HG03064 (cell line): ENCODE measurements at regions not wholly inside any gene's neighbourhood (a gene's known extent, or its start where the extent isn't known, plus 50 kb on each side); places are given as distances from the start of the nearest gene placed in this dataset.
"Not testable (repeated sequence)": the region's sequence is repeated elsewhere in the genome, so short reads cannot be mapped to it uniquely, and the experiment has no call there.

Experiments
- ATAC-seq: cut with Tn5 transposase; IDR thresholded peaks from one replicate; pipeline ENCODE4 v1.9.1; 2021; ENCODE audit warnings: low read depth; ENCODE audit not compliant: unreplicated experiment

DNA sequence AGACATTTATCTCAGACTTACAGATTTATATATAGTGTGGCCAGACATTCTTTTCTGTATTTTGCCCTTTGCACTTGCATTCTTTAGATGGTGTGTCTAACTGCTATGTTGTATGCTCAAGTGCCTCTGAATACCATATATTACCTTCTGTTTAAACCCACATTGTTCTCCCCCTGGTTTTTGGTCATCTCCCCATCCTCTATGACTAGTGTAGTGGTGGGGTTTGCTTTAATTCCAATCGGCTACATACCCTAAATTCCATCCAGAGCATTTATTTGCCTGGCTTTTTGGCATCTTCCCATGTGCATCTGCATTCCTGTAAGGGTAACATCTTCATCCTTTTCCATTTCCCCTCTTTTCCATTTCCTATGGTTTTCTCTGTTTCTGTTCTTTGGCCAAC is 271.0 kb upstream of the SLC30A5 start:
- ATAC-seq: no peak

DNA sequence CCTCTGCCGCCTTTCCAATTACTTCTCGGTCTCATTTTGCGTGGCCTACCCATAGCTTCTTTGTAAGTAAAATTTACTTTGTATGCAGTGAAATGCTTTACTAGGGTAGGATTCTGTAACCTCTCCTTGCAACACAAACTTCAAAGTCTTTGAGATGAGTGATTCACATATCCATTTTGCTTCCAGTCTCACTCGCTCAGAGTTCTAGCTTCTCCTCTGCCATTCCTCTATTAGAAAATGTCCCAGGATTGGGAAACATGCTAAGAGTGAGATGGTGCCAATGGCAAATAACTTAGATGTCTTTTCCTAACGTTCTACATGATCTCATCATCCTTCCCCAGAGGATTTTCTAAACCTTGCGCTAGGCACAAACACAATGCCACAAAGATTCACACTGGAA is 270.5 kb upstream of the SLC30A5 start:
- no peak for ATAC-seq

DNA sequence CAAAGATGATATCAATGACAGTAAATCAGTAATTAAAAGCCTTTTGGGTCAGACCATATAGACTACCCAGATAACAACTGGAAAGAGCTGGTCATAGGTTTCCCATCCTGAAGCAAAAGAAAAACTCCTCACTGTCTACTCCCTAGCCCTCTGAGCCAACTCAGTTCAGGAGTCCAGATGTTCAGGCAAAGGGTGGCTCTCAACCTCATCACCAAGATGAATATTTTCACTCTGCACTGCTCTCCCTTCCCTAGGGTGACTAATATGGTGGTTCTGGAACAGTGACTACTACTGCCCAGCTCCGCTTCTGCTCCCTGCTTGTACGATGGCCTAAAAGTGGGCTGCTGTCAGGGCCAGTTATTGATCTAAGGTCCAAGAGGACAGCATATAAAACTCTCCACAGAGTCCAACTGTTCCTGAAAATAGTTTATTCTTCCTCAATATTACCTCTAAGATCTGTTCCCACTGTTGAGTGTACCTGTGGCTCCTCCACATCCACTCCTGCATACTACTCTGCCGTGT is 263.4 kb upstream of the SLC30A5 start:
- ATAC-seq: no peak

DNA sequence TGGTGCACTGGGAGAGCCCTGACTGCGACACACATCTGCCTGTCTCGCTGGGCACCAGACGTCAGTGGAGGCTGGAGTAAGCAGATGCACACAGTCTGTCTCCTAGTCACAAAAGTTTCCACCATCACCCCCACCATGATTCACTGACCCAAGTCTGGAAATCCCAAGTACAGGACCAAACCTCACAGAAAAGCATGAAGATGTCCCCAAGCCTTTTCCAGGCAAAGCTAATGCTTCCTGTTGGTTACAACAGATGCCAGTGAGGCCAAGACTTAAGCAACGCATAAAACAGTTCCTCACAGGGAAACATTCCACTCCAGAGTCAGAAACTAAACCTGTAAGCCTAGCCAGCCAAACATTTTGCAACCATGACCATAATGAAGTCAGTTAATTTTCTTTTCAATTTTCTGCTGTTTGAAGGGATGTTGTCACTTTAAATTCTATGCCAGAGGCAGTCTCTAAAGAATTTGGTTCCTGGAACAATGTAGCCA is 259.3 kb upstream of the SLC30A5 start:
- no peak for ATAC-seq

DNA sequence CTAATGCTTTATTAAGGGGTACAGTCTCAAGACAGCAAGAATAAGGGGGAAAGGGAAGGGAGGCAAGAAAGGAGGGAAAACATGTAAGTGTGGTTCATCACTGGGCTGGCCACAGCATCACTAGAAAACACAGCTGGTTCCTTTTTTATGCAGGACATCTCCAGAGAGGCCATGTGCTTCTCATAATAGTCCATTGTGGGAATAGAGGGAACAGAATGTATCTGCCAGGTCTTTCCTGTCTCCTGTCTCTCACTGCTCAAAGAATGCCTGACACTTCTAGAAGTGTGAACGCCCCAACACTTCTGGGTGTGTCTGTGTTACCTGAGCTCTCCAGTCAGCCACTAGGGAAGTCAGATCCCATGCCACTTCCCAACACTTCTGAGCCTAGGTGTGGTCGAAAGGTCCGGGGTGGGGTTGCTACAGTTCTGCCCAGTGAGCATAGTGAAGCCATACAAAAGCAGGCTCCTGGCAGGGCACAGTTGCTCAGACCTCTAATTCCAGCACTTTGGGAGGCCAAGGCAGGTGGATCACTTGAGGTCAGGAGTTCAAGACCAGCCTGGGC is 255.6 kb upstream of the SLC30A5 start:
- ATAC-seq: no peak

DNA sequence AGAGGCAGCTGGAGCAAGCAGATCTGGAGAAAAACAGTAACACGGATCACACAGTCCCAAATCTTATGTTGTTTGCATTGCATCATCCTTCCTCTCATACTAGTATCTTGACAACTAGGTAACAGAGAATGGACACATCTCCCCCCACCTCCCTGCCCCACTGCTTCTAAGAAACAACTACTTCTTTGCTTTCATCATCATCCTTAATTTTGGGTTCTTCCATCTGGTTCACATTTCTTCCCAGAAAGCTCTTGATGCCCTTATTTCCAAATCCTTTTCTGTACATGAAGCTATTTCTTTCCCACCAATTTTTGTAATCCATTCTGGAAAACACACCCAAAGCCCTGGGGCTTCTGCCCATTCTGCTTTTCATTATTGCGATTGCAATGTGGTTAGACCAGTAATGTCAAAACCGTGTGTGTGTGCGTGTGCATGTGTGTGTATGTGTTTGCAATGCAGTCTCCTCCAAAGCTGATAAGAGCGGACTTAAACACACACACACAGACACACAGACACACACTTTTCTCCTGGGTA is 254.7 kb upstream of the SLC30A5 start:
- ATAC-seq: no peak

DNA sequence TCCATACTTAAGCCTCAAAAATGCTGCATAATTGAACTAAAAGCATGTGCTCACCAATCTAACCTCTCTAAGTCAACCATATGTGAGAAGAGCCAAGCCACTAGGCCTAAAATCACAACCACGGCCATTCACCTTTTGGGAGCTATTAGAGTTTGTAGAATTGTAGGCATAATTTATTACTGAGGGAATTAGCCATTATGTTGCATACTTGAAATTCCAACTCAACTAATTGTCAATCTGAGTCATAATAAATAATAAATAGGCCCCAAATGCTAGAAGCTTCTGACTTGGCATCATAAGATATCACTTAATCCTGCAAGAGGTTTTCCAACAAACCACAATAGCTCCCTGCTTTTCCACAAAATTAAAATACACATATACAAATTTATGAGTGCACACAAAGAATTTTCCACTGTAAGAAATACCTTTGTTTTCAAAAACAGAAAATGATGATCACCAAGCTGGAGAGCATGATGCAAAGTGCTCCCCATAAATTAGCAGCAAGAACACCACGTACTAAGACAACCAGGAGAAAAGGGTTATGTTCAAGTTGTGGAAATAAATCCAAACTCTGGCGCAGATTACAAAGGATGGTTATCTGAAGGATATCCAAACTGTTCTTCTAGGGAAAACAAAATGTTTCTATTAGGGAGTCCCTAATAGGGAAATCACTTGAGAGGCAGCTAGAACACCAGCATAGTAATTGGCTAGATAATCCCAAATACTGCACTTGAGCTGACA is 250.0 kb upstream of the SLC30A5 start:
- ATAC-seq: no peak

DNA sequence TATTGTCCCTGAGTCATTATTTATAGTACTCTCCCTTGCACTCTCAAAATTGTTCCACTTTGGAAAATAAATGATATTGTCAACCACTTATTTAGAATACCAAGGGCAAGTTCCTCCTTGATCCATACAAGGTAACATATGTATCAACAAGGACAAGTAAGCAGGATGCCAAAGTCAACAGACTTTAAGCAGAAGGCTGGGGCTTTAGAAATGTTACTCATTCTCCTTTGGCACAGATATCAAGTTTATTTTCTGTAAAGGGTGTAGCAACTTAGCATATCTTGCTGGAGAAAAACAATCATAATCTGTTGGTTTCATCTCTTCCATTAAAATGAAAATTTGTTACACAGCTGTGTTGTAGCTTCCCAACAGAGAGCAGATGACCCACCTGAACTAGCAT is 248.7 kb upstream of the SLC30A5 start:
- no peak for ATAC-seq

DNA sequence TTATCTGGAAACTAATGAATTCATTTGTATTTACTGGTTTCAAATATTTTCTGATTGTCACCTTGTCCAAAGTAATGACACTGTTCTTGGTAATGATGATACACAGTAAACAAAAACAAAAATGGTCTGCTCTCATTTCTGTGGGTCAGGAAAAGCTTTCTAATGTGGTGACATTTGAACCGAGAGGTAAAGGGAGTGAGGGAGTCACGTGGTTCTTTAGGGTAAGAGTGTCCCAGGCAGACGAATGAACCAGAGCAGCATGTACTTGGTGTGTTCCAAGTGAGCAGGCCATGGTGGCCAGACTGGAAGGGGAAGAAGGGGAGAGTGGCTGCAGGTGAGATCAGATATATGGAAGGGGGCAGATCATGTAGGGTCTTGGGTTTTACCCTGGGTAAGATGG is 247.0 kb upstream of the SLC30A5 start:
- no peak for ATAC-seq

DNA sequence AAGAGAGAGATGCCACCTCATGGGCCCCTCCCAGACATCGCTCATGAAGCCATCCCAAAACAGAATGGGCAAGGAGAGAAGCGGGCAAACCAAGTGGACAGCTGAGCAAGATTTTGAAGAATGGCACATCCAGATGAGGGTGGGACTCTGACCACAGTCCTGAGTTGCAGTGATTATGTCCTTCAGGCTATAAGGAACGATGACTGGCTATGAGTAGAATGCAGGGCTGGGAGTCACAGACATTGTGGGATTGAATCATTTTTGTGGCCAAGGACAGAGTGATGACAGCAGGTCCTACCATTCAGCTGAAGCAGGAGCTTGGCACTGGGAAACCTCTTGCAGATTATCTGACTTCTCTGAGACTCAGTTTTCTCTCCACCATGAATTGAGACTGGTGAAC is 245.7 kb upstream of the SLC30A5 start:
- ATAC-seq: no peak

DNA sequence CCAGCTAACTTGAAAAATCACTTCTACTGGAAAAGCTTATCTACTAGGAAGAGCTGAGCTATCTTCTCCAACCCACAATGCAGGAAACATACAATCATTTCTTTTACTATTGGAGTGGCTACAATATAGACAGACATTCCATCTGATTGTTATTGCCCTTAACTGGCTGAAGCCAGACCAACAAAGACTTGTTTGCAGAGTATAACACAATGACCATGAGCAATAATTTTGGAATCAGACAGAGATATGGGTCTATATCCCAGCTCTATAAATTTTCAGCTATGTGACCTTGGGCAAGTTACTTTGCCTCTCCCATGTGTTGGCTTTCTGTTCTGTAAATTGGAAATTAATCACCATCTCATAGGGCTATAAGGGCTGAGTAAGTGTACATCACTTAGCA is 244.7 kb upstream of the SLC30A5 start:
- no peak for ATAC-seq

DNA sequence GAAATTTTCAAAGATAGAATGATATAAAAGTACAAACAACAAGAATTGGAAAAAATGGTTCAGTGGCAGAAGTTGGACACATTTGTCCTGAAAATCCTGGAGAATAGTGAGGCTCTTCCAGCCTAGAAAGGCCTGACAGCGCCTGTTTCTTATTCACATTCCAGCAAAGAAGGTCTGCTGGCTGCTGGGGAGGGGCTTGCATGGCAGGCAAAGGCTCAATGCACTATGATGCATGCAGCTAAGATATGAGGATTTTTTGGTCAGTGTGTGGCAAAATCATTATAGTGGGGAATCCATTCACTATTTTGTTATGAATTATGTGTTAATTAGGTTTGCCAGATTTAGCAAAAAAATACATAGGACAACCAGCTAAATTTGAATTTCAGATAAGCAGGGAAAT is 243.9 kb upstream of the SLC30A5 start:
- ATAC-seq: no peak

DNA sequence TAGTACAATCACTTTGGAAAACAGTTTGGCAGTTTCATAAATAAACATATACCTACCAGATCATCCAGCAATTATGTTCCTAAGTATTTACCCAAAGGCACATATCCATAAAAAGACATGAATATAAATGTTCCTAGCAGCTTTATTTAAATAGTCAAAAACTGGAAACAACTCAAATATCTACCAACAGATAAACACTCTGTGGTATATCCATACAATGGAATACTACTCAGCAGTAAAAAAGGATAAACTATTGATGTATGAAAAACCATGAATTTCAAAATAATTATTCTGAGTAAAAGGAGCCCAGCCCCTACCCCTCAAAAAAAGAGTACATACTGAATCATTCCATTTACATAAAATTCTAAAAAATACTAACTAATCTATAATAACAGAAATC is 232.7 kb upstream of the SLC30A5 start:
- ATAC-seq: no peak

DNA sequence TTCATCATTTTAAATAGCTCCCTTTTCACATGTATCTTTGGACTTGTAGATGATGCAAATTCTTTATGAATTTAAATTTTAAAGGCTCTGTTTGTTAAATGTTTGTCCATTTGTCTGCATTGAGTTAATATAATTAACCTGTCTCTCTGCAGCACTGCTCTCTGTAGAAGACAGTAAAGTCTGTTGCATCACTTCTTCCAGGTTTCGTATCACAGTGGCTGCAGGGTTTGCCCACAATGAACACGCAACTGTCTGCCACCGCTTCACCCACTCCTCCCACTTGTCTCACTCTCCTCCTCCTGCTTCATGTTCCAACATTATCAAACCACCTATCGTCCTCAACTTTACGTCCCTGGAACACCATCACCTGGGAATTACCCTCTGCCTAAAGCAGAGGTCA is 231.3 kb upstream of the SLC30A5 start:
- no peak for ATAC-seq

DNA sequence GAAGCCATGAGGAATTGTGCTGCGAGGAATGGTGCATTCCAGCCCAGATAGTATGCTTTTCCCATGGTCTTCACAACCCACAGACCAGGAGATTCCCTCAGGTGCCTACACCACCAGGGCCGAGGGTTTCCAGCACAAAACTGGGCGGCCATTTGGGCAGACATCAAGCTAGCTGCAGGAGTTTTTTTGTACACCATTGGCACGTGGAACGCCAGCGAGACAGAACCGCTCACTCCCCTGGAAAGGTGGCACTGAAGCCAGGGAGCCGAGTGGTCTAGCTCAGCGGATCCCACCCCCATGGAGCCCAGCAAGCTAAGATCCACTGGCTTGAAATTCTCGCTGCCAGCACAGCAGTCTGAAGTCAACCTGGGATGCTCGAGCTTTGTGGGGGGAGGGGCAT is 228.6 kb upstream of the SLC30A5 start:
- not testable (repeated sequence) for ATAC-seq

DNA sequence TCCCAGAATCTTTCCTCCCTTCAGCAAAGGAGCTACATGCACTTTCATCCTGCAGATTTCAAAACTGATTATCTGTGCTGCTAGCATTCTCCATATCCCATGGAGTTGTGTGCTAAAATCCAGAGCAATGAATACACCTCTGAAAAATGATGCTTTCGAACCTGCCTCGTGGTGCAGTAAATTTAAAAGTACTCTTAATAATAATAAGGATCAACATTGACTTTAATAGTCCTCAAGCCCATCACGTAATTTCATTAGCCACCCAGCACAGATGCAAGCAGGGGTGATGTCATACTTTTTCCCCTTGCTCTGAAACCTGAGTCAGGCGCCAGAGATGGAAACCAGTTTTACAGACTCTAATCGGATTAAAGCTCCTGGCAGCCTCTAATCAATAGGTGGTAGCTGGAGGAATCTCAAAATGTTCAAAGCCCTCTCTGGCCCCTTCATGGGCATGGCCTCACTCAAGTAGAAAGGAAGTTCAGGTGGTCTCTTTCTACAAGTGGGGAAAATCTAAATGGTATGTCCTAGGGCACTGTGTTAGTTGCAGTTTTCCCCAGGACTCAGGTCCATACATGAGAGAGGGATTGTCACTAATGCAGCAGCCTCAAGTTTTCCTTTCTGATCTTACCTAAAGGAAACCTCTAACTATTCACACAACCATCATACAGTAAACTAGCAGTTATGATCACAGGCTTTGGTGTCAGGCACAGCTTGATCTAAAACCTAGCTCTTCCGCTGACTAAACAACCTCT is 221.6 kb upstream of the SLC30A5 start:
- no peak for ATAC-seq

DNA sequence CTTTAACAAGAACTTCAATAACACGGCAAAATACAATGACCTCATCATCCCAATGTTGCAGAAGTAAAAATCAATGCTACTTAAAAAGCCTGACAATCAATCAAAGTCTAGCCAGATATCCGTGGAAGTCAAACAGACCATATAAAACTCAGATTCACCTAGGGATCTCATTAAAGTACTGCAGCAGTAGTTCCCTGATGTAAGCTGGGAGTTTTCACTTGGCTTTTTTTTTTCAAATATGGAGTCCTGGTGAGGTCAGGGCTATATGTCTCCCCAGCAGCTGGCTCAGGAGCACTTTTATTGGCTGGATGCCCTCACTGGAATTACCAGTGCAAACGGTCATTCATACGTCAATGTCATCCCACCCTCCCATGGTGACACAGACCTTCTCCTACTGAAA is 220.6 kb upstream of the SLC30A5 start:
- no peak for ATAC-seq

DNA sequence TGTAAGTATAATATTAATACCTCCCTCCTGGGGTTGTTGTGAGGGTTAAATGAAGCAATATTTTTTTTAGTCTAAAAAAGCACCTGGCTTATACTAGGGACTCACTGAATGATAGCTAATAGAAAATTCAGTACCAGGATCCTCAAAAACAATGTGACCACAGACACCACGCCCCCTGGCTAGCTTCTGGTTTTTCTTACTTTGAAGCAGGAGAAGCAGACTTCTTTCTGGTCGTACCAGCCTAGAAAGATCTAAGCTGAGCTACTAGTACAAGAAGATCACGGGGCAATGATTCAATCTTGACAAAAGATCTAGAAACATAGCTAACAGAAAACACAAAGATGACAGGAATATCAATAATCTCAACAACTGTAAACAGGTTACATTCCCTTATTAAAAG is 218.5 kb upstream of the SLC30A5 start:
- ATAC-seq: no peak

DNA sequence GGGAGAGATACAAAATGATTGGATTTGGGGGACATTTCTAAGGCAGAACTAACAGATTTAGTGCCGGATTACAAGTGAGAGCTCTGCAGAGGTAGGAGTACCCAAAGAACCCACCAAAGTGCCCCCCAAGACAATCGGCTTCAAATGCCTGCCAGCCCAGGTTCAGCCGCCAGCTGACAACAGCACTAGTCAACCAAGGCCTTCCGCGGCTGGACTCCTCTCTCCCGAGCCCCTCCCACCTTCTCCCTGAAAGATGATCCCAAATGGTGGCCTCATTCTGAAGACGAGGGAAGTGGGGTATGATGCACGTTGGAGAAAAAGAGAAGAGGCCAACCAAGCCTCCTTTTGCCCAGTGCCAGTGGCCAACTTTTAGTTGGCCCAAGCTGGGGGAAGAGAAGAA is 210.4 kb upstream of the SLC30A5 start:
- ATAC-seq: no peak

DNA sequence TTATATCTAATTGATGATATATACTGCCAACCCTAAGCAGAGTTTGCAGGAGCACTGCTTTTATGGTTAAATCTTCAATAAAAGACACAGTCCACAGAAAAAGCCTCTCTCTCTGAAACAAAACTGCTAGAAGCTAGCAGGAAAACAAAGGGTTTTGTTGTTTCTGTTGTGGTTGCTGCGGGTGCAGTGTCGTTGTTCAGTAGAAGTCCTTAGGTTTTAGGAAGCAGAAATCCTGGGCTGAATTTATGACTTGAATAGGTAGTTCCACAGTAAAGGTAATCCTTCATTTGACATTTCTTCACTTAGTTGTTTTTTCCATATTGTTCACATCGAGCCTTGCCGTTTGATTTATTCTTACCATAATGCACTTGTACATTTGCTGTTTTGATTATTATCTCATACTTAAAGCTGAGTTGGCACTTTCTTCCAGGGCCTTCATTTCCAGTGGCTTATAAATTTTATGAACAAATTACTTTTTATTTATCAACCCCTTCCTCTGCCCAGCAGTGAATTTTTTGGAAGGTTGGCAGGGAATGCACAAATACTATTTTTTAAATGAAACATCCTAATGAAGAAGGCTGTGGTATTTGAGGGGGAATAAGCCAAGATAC is 209.6 kb upstream of the SLC30A5 start:
- no peak for ATAC-seq

DNA sequence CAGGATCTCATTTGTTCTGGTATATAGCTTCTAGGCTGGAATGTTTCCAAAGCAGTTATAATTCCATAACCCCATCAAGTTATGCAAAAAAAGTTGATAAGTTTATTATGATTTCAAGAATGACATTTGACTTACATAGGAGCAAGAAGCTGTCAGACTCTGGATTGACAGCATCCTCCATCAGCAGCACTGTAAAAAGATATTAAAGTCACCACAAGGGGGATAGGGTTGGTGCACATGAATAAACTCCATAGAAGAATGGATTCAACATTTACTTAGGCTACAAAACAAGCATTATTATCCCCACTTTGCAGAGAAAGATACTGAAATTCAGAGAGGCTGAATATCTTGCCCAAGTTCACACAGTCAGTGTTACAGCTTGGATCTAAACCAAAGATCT is 208.9 kb upstream of the SLC30A5 start:
- ATAC-seq: no peak
